OCI-LY1 (cell line): ENCODE measurements at regions not wholly inside any gene's neighbourhood (a gene's known extent, or its start where the extent isn't known, plus 50 kb on each side); places are given as distances from the start of the nearest gene placed in this dataset.
"Not testable (repeated sequence)": the region's sequence is repeated elsewhere in the genome, so short reads cannot be mapped to it uniquely, and the experiment has no call there.

ENCODE experiments used
- H2AFZ ChIP-seq: fragments of 200-600 bp; sonication (generic), shearing (Covaris generic); 2 replicates; pipeline ENCODE4 v1.6.0; 2014; ENCODE audit warnings: antibody characterized with exemption, mild to moderate bottlenecking, low read length
- H3F3A ChIP-seq: fragments of 200-600 bp; sonication (generic), shearing (Covaris generic); 2 replicates; pipeline ENCODE4 v1.6.0; 2014; ENCODE audit warnings: mild to moderate bottlenecking, antibody characterized with exemption, low read length, moderate library complexity; ENCODE audit not compliant: insufficient read depth
- H3K27ac ChIP-seq: fragments of 200-600 bp; sonication (generic); 2 replicates; pipeline ENCODE4 v1.5.1; 2014; ENCODE audit warnings: low read length, mixed run types, mild to moderate bottlenecking, low read depth; ENCODE audit not compliant: poor library complexity, severe bottlenecking
- H3K27me3 ChIP-seq: fragments of 200-600 bp; sonication (generic); 2 replicates; pipeline ENCODE4 v1.6.0; 2014; ENCODE audit warnings: antibody characterized with exemption, mild to moderate bottlenecking, low read length, moderate library complexity; ENCODE audit not compliant: insufficient read depth
- H3K36me3 ChIP-seq: fragments of 200-600 bp; sonication (generic); 2 replicates; pipeline ENCODE4 v1.6.1; 2014; ENCODE audit warnings: mild to moderate bottlenecking, antibody characterized with exemption, low read length, moderate library complexity, mixed read lengths; ENCODE audit not compliant: insufficient read depth
- H3K4me1 ChIP-seq: fragments of 200-600 bp; sonication (generic); 2 replicates; pipeline ENCODE4 v1.5.1; 2014; ENCODE audit warnings: mild to moderate bottlenecking, low read length, moderate library complexity; ENCODE audit not compliant: insufficient read depth, severe bottlenecking
- H3K4me2 ChIP-seq: fragments of 200-600 bp; sonication (generic), shearing (Covaris generic); 2 replicates; pipeline ENCODE4 v1.6.1; 2014; ENCODE audit warnings: low read length
- H3K4me3 ChIP-seq: fragments of 200-600 bp; sonication (generic); 2 replicates; pipeline ENCODE4 v1.5.1; 2014; ENCODE audit warnings: low read length, low read depth, mild to moderate bottlenecking, mixed read lengths; ENCODE audit not compliant: poor library complexity, severe bottlenecking
- H3K79me2 ChIP-seq: fragments of 200-600 bp; shearing (Covaris generic); 2 replicates; pipeline ENCODE4 v1.6.1; 2016; ENCODE audit warnings: mixed run types, low read length, mixed read lengths; ENCODE audit not compliant: insufficient read depth
- H3K9ac ChIP-seq: fragments of 200-600 bp; sonication (generic), shearing (Covaris generic); 2 replicates; pipeline ENCODE4 v1.6.1; 2014; ENCODE audit warnings: mild to moderate bottlenecking, low read length, mixed read lengths
- H3K9me2 ChIP-seq: fragments of 200-600 bp; sonication (generic), shearing (Covaris generic); 2 replicates; pipeline ENCODE4 v1.6.1; 2014; ENCODE audit warnings: low read depth, mild to moderate bottlenecking, low read length, mixed read lengths
- H3K9me3 ChIP-seq: fragments of 200-600 bp; shearing (Covaris generic); 2 replicates; pipeline ENCODE4 v1.6.1; 2014; ENCODE audit warnings: low read length, mixed read lengths
- H4K20me1 ChIP-seq: fragments of 200-600 bp; sonication (generic), shearing (Covaris generic); 2 replicates; pipeline ENCODE4 v1.6.0; 2016; ENCODE audit warnings: mild to moderate bottlenecking, low read length; ENCODE audit not compliant: insufficient read depth

DNA sequence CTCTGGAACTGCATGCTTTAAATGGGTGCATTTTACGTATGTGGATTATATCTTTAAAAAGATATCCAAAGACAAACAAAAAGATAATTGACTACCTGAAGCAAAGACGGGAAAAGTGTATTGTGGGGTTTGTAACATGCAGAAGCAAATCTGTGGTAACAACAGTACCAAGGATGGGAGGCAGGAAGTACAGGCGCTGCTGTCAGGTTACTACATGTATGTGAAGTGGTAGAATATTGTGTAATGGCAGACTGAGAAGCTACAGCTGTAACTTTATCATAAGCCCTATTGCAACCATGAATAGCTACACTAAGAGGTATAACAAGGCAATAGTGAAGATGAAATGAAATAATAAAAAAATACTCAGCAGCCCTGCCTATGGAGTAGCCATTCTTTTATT lies 192.7 kb downstream of the NPIPB11 start:
- not testable (repeated sequence) for H3K27ac ChIP-seq, H3K9me3 ChIP-seq, H3K4me1 ChIP-seq, H3K9ac ChIP-seq, H2AFZ ChIP-seq, H3K4me3 ChIP-seq, H3K4me2 ChIP-seq, H3K9me2 ChIP-seq, H4K20me1 ChIP-seq, H3K79me2 ChIP-seq, H3F3A ChIP-seq, H3K27me3 ChIP-seq, H3K36me3 ChIP-seq

GRCh38 chr16:29213251-29213650 lies 193.3 kb downstream of the NPIPB11 start:
- not testable (repeated sequence) for H3K79me2 ChIP-seq, H3K4me2 ChIP-seq, H3K9me2 ChIP-seq, H3K27me3 ChIP-seq, H3K4me3 ChIP-seq, H3K36me3 ChIP-seq, H3K4me1 ChIP-seq, H2AFZ ChIP-seq, H3F3A ChIP-seq, H4K20me1 ChIP-seq, H3K9me3 ChIP-seq, H3K9ac ChIP-seq, H3K27ac ChIP-seq

DNA sequence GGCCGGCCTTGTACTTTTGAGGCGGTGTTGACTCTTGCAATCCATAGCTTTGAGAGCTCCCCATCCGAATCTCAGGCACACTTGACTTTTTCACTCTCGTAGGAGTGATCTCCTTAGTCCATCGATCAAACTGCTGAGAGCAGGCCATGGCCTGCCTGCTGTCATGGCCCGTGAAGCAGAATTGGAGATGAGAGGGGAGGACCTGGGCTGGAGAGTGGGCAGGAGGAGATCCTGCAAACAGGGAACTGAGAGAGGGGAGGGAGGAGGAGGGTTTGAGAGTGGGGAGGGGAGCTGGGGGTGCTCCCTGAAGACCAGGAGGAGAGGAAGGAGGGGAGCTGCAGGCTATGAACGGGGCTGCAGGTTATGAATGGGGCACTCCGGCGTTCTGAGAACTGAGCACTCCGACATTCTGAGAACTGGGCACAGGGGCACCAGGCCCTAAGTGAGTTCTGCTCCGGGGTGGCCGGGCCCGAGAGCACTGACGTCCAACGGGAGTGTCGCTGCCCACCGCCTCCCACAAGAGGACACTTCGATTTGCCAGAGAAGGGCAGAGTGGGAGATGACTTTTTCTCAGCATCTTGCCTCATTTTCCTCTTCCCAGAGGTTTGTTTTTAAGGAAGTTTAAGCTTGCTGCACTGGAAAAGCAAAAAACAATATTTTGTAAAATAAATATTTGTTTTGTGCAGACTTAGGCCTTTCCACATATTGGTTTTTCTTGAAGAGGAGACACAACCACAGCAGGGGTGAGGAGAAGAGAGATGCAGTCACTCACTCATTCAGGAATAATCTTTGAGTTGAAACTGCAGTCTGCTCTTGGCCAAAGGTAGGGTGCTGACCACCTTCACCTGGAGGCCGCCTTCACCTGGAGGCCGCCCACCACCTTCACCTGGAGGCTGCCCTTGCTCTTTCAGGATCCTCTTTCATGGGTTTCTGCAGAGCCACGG lies 194.2 kb downstream of the NPIPB11 start:
- not testable (repeated sequence) for H3K9ac ChIP-seq, H2AFZ ChIP-seq, H3K4me2 ChIP-seq, H3K36me3 ChIP-seq, H3K79me2 ChIP-seq, H3K4me3 ChIP-seq, H3F3A ChIP-seq, H3K4me1 ChIP-seq, H3K9me2 ChIP-seq, H3K27ac ChIP-seq, H3K27me3 ChIP-seq, H3K9me3 ChIP-seq, H4K20me1 ChIP-seq

- not testable (repeated sequence) for H3K36me3 ChIP-seq, H3K4me2 ChIP-seq, H3K79me2 ChIP-seq, H4K20me1 ChIP-seq, H2AFZ ChIP-seq, H3F3A ChIP-seq, H3K4me3 ChIP-seq, H3K9ac ChIP-seq, H3K4me1 ChIP-seq, H3K27me3 ChIP-seq, H3K9me3 ChIP-seq, H3K27ac ChIP-seq, H3K9me2 ChIP-seq
Measured at GRCh38 chr16:29211456-29211855, 195.1 kb downstream of the NPIPB11 start.

GRCh38 chr16:29210299-29211150 lies 196.0 kb downstream of the NPIPB11 start:
- H3F3A ChIP-seq, H3K9me2 ChIP-seq, H3K4me1 ChIP-seq, H4K20me1 ChIP-seq, H2AFZ ChIP-seq, H3K9ac ChIP-seq, H3K9me3 ChIP-seq, H3K79me2 ChIP-seq, H3K27ac ChIP-seq, H3K27me3 ChIP-seq, H3K36me3 ChIP-seq, H3K4me3 ChIP-seq, H3K4me2 ChIP-seq: not testable (repeated sequence)

DNA sequence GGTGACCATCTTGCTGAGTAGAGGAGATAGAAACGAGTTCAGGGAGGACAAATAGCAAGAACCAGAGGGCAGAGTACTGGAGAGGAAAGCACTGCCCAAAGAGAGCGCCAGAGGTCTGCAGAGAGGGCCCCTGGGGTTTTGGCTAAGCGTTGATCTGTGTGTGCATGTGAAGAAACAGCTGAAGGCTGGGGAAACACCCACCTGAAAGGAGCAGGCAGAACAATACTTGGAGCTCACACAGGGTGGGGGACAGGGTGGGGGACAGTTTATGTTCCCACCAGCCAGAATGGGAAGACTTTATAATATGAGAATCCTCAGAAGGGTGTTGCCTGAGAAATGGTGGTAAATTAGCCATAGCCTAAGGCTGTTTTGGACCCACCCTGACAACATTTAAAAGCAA lies 200.4 kb downstream of the NPIPB11 start:
- H3K27me3 ChIP-seq, H3K36me3 ChIP-seq, H3K27ac ChIP-seq, H3K9ac ChIP-seq, H2AFZ ChIP-seq, H4K20me1 ChIP-seq, H3K4me2 ChIP-seq, H3F3A ChIP-seq, H3K4me3 ChIP-seq, H3K79me2 ChIP-seq, H3K9me2 ChIP-seq, H3K9me3 ChIP-seq, H3K4me1 ChIP-seq: not testable (repeated sequence)

- H4K20me1 ChIP-seq, H3K4me2 ChIP-seq, H3K36me3 ChIP-seq, H3K9me3 ChIP-seq, H3F3A ChIP-seq, H3K27me3 ChIP-seq, H3K79me2 ChIP-seq, H3K4me3 ChIP-seq, H3K4me1 ChIP-seq, H3K9ac ChIP-seq, H2AFZ ChIP-seq, H3K27ac ChIP-seq, H3K9me2 ChIP-seq: not testable (repeated sequence)
Measured at GRCh38 chr16:29205151-29205550, 201.4 kb downstream of the NPIPB11 start.
